OCI-LY1 (cell line): ENCODE measurements at regions not wholly inside any gene's neighbourhood (a gene's known extent, or its start where the extent isn't known, plus 50 kb on each side); places are given as distances from the start of the nearest gene placed in this dataset.

Experiments used
- H2AFZ ChIP-seq: fragments of 200-600 bp; sonication (generic), shearing (Covaris generic); 2 replicates; pipeline ENCODE4 v1.6.0; 2014; ENCODE audit warnings: antibody characterized with exemption, mild to moderate bottlenecking, low read length
- H3F3A ChIP-seq: fragments of 200-600 bp; sonication (generic), shearing (Covaris generic); 2 replicates; pipeline ENCODE4 v1.6.0; 2014; ENCODE audit warnings: mild to moderate bottlenecking, antibody characterized with exemption, low read length, moderate library complexity; ENCODE audit not compliant: insufficient read depth
- H3K27ac ChIP-seq: fragments of 200-600 bp; sonication (generic); 2 replicates; pipeline ENCODE4 v1.5.1; 2014; ENCODE audit warnings: low read length, mixed run types, mild to moderate bottlenecking, low read depth; ENCODE audit not compliant: poor library complexity, severe bottlenecking
- H3K27me3 ChIP-seq: fragments of 200-600 bp; sonication (generic); 2 replicates; pipeline ENCODE4 v1.6.0; 2014; ENCODE audit warnings: antibody characterized with exemption, mild to moderate bottlenecking, low read length, moderate library complexity; ENCODE audit not compliant: insufficient read depth
- H3K36me3 ChIP-seq: fragments of 200-600 bp; sonication (generic); 2 replicates; pipeline ENCODE4 v1.6.1; 2014; ENCODE audit warnings: mild to moderate bottlenecking, antibody characterized with exemption, low read length, moderate library complexity, mixed read lengths; ENCODE audit not compliant: insufficient read depth
- H3K4me1 ChIP-seq: fragments of 200-600 bp; sonication (generic); 2 replicates; pipeline ENCODE4 v1.5.1; 2014; ENCODE audit warnings: mild to moderate bottlenecking, low read length, moderate library complexity; ENCODE audit not compliant: insufficient read depth, severe bottlenecking
- H3K4me2 ChIP-seq: fragments of 200-600 bp; sonication (generic), shearing (Covaris generic); 2 replicates; pipeline ENCODE4 v1.6.1; 2014; ENCODE audit warnings: low read length
- H3K4me3 ChIP-seq: fragments of 200-600 bp; sonication (generic); 2 replicates; pipeline ENCODE4 v1.5.1; 2014; ENCODE audit warnings: low read length, low read depth, mild to moderate bottlenecking, mixed read lengths; ENCODE audit not compliant: poor library complexity, severe bottlenecking
- H3K79me2 ChIP-seq: fragments of 200-600 bp; shearing (Covaris generic); 2 replicates; pipeline ENCODE4 v1.6.1; 2016; ENCODE audit warnings: mixed run types, low read length, mixed read lengths; ENCODE audit not compliant: insufficient read depth
- H3K9ac ChIP-seq: fragments of 200-600 bp; sonication (generic), shearing (Covaris generic); 2 replicates; pipeline ENCODE4 v1.6.1; 2014; ENCODE audit warnings: mild to moderate bottlenecking, low read length, mixed read lengths
- H3K9me2 ChIP-seq: fragments of 200-600 bp; sonication (generic), shearing (Covaris generic); 2 replicates; pipeline ENCODE4 v1.6.1; 2014; ENCODE audit warnings: low read depth, mild to moderate bottlenecking, low read length, mixed read lengths
- H3K9me3 ChIP-seq: fragments of 200-600 bp; shearing (Covaris generic); 2 replicates; pipeline ENCODE4 v1.6.1; 2014; ENCODE audit warnings: low read length, mixed read lengths
- H4K20me1 ChIP-seq: fragments of 200-600 bp; sonication (generic), shearing (Covaris generic); 2 replicates; pipeline ENCODE4 v1.6.0; 2016; ENCODE audit warnings: mild to moderate bottlenecking, low read length; ENCODE audit not compliant: insufficient read depth
- EZH2 ChIP-seq: fragments of 200-600 bp; sonication (generic), shearing (Covaris generic); IDR thresholded peaks from 2 replicates; pipeline ENCODE4 v1.8.0; 2017; ENCODE audit warnings: borderline replicate concordance, mixed run types, mild to moderate bottlenecking, antibody characterized with exemption, low read length, moderate library complexity, mixed read lengths
- TF ChIP-seq, protein P1 (sequence below): fragments of 200-600 bp; sonication (generic), shearing (Covaris generic); IDR thresholded peaks from 2 replicates; pipeline ENCODE4 v1.5.1; 2017; ENCODE audit warnings: mild to moderate bottlenecking, antibody characterized with exemption, low read length, moderate library complexity, mixed read lengths

- Histone ChIP-seq H3K9me3 (no peaks in the 10 kb centered on the region), H2AFZ (no peak overlapping the region), H4K20me1 (no peaks in the 10 kb centered on the region), H3K36me3 (no peaks in the 10 kb centered on the region), H3F3A (no peaks in the 10 kb centered on the region), H3K4me3 (no peak overlapping the region), H3K4me2 (no peak overlapping the region), H3K27ac (no peak overlapping the region), H3K4me1 (no peaks in the 10 kb centered on the region), H3K27me3 (no peaks in the 10 kb centered on the region), H3K79me2 (no peaks in the 10 kb centered on the region), H3K9me2 (no peaks in the 10 kb centered on the region), H3K9ac (no peak overlapping the region)
- TF ChIP-seq EZH2, result no peak
- TF ChIP-seq, protein P1, sequence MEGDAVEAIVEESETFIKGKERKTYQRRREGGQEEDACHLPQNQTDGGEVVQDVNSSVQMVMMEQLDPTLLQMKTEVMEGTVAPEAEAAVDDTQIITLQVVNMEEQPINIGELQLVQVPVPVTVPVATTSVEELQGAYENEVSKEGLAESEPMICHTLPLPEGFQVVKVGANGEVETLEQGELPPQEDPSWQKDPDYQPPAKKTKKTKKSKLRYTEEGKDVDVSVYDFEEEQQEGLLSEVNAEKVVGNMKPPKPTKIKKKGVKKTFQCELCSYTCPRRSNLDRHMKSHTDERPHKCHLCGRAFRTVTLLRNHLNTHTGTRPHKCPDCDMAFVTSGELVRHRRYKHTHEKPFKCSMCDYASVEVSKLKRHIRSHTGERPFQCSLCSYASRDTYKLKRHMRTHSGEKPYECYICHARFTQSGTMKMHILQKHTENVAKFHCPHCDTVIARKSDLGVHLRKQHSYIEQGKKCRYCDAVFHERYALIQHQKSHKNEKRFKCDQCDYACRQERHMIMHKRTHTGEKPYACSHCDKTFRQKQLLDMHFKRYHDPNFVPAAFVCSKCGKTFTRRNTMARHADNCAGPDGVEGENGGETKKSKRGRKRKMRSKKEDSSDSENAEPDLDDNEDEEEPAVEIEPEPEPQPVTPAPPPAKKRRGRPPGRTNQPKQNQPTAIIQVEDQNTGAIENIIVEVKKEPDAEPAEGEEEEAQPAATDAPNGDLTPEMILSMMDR, result no peak
Measured at GRCh38 chr2:145799595-145800108, 1279.7 kb upstream of the ZEB2 start.

DNA sequence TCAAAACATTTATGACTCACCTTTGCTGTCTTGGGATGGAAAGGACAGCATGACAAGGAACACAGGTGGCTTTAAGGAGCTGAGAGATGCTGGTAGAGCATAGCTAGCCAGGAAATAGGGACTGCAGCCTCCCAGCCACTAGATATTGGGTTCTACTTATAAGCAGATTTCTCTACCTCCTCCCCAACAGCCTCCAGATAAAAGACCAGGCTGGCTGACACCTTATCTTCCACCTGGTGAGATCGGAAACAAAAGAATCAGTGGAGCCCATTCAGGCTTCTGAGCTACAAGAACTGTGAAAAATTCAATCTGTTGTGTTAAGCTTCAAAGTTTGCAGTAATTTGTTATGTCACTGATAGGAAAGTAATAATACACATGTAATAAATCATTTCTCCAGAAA lies 1278.5 kb upstream of the ZEB2 start:
- Histone ChIP-seq H3K9me2 (no peaks in the 10 kb centered on the region), H3K27me3 (no peaks in the 10 kb centered on the region), H3K9me3 (no peaks in the 10 kb centered on the region), H3K4me3 (no peak overlapping the region), H4K20me1 (no peaks in the 10 kb centered on the region), H3K4me1 (no peaks in the 10 kb centered on the region), H3K4me2 (no peak overlapping the region), H2AFZ (no peak overlapping the region), H3K9ac (no peak overlapping the region), H3K27ac (no peak overlapping the region), H3K36me3 (no peaks in the 10 kb centered on the region), H3K79me2 (no peaks in the 10 kb centered on the region), H3F3A (no peaks in the 10 kb centered on the region)
- TF ChIP-seq, protein P1, result no peak
- TF ChIP-seq EZH2, result no peak

GRCh38 chr2:145797692-145798091 lies 1277.8 kb upstream of the ZEB2 start:
- Histone ChIP-seq H3K4me3 (no peak overlapping the region), H3K79me2 (no peaks in the 10 kb centered on the region), H4K20me1 (no peaks in the 10 kb centered on the region), H3K27me3 (no peaks in the 10 kb centered on the region), H3K9ac (no peak overlapping the region), H3K4me2 (no peak overlapping the region), H3K36me3 (no peaks in the 10 kb centered on the region), H3F3A (no peaks in the 10 kb centered on the region), H2AFZ (no peak overlapping the region), H3K9me2 (no peaks in the 10 kb centered on the region), H3K4me1 (no peaks in the 10 kb centered on the region), H3K27ac (no peak overlapping the region), H3K9me3 (no peaks in the 10 kb centered on the region)
- TF ChIP-seq EZH2, result no peak
- TF ChIP-seq, protein P1, result no peak
